ENCODE measurements at regions not wholly inside any gene's neighbourhood (a gene's known extent, or its start where the extent isn't known, plus 50 kb on each side); places are given as distances from the start of the nearest gene placed in this dataset.

GRCh38 chr22:25488244-25489020, 76.0 kb upstream of the GRK3 start:
- TF ChIP-seq CTCF (IDR thresholded peaks at IDR 0.05; ENCODE audit: low read depth, low read length) (no peak), POLR2A (IDR thresholded peaks at IDR 0.05; ENCODE audit: extremely low read depth, insufficient read length) (no peak), MYC (IDR thresholded peaks at IDR 0.05; ENCODE audit: low read depth, low read length) (no peak)
